Progenitor cell of endocrine pancreas (in vitro differentiated cells): ENCODE measurements at regions not wholly inside any gene's neighbourhood (a gene's known extent, or its start where the extent isn't known, plus 50 kb on each side); places are given as distances from the start of the nearest gene placed in this dataset.

ENCODE experiments used
- DNase-seq: peaks from one replicate; pipeline ENCODE4 v3.0.0; 2021; ENCODE audit warnings: low spot score; ENCODE audit not compliant: unreplicated experiment
- H3K27ac Mint-ChIP-seq: 2 replicates; pipeline ENCODE4 v1.8.0; 2021; ENCODE audit warnings: mild to moderate bottlenecking, moderate library complexity, mixed read lengths
- H3K27me3 Mint-ChIP-seq: 2 replicates; pipeline ENCODE4 v1.8.0; 2021; ENCODE audit warnings: mixed read lengths
- H3K36me3 Mint-ChIP-seq: 2 replicates; pipeline ENCODE4 v1.8.0; 2022; ENCODE audit warnings: mixed read lengths; ENCODE audit not compliant: insufficient read depth
- H3K4me1 Mint-ChIP-seq: 2 replicates; pipeline ENCODE4 v1.8.0; 2021; ENCODE audit warnings: low read depth, mixed read lengths
- H3K4me3 Mint-ChIP-seq: 2 replicates; pipeline ENCODE4 v1.8.0; 2021; ENCODE audit warnings: low read depth, mild to moderate bottlenecking, moderate library complexity, mixed read lengths
- H3K9me3 Mint-ChIP-seq: 2 replicates; pipeline ENCODE4 v1.8.0; 2021; ENCODE audit warnings: low read depth, mixed read lengths
- TF ChIP-seq, protein P1 (sequence below): fragments of 200-600 bp; sonication (generic); IDR thresholded peaks from one replicate; pipeline ENCODE4 v1.5.0; 2021; ENCODE audit warnings: antibody characterized with exemption, mild to moderate bottlenecking; ENCODE audit not compliant: unreplicated experiment

GRCh38 chr2:60353863-60354262 is 199.6 kb downstream of the BCL11A start:
- Mint-ChIP-seq H3K27ac (no peak overlapping the region), H3K36me3 (no peaks in the 10 kb centered on the region), H3K27me3 (peaks cover 10% of the 10 kb centered on the region), H3K4me3 (no peak overlapping the region), H3K9me3 (no peaks in the 10 kb centered on the region), H3K4me1 (peaks cover 20% of the 10 kb centered on the region)
- TF ChIP-seq, protein P1, sequence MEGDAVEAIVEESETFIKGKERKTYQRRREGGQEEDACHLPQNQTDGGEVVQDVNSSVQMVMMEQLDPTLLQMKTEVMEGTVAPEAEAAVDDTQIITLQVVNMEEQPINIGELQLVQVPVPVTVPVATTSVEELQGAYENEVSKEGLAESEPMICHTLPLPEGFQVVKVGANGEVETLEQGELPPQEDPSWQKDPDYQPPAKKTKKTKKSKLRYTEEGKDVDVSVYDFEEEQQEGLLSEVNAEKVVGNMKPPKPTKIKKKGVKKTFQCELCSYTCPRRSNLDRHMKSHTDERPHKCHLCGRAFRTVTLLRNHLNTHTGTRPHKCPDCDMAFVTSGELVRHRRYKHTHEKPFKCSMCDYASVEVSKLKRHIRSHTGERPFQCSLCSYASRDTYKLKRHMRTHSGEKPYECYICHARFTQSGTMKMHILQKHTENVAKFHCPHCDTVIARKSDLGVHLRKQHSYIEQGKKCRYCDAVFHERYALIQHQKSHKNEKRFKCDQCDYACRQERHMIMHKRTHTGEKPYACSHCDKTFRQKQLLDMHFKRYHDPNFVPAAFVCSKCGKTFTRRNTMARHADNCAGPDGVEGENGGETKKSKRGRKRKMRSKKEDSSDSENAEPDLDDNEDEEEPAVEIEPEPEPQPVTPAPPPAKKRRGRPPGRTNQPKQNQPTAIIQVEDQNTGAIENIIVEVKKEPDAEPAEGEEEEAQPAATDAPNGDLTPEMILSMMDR = no peak
- no peak for DNase-seq

DNA sequence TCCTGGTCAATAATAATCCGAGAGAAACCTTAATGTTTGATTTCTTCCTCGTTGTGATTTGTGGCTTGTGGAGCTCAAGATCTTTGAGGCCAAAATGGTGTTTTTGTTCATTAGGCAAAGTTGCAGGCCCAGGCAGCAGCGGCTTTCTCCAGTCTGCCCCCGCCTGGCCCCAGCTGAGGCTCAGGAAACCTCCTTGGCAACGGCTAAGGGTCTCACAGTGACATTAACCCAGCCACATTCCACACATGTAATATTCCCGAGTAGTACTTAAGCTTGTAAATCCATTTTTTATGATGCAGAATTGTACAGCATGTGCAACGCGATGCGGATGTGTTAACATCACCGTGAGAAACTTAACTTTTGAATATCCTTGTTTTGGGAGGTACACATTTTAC is 200.1 kb downstream of the BCL11A start:
- Mint-ChIP-seq H3K36me3 (no peaks in the 10 kb centered on the region), H3K27ac (peak overlapping the region; percentile 92), H3K9me3 (no peaks in the 10 kb centered on the region), H3K27me3 (peaks cover 10% of the 10 kb centered on the region), H3K4me1 (peaks cover 20% of the 10 kb centered on the region), H3K4me3 (no peak overlapping the region)
- no peak for DNase-seq
- TF ChIP-seq, protein P1 = peak; percentile 6

DNA sequence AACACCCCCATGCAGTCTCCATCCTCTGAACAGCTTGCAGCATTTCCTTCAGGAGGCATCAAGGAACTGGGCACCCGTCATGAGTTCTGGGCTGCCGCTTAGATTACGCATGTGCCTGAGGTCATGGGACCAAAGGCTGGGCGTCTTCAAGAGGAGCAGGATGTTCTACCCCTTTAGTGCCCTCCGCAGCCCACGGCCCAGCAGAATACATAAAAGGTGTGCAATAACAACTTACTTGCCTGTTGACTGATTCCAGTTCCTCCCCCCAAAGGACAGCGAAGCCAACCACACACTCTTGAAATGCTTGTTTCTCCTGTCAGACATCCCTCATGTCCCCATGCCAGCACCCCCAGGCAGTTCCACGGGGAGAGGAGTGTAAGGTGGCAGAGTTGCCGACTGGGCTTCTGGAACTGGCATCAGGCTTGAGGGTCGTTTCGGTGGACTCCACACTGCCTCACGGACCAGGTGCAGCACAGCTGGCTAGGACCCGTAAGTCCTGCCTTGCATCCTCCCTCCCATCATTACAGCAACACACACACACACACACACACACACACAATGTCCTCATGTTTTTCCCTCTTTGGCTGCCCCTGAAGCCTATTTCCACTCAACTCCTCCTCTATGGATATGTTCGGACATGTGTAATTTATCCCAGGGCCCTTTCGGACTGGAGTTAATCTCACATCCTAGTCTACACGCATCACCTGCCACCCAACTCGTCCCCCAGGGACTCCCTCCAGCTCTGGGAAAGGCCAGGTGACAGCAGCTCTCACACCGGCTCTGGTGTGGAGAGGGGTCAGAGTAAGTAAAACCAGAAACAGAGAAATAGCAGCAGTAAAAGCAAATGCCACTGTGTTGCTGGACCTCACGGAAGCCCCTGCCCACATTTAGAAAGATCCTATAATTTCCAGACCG is 200.7 kb downstream of the BCL11A start:
- no peak for DNase-seq
- Mint-ChIP-seq H3K9me3 (no peaks in the 10 kb centered on the region), H3K4me3 (no peak overlapping the region), H3K36me3 (no peaks in the 10 kb centered on the region), H3K4me1 (peaks cover 20% of the 10 kb centered on the region), H3K27ac (peak overlapping the region; percentile 92), H3K27me3 (peaks cover 10% of the 10 kb centered on the region)
- TF ChIP-seq, protein P1 = no peak

DNA sequence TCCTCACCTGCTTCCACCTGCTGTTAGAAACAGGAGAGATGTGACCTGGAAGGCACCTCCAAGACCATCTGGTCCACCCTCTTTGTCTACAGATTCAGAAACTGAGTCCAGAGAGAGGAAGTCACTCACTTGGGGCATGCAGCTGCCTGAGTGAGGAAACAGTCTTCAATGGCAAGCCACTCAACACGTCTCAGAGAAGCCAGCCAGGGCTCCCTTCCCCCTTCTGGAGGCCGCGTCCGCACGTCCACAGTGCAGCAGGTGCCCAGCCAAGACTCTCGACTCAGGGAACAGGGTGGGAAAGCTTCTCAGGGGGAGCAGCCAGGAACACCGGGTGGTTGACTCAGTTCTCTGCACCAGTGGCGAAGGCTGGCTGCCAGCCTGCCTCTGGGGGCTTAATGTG is 201.7 kb downstream of the BCL11A start:
- H3K27me3 Mint-ChIP-seq = peaks cover 10% of the 10 kb centered on the region
- DNase-seq = no peak
- no peak overlapping the region for H3K27ac Mint-ChIP-seq
- H3K4me3 Mint-ChIP-seq = no peak overlapping the region
- peaks cover 17% of the 10 kb centered on the region for H3K4me1 Mint-ChIP-seq
- peaks cover 4% of the 10 kb centered on the region for H3K9me3 Mint-ChIP-seq
- TF ChIP-seq, protein P1 = no peak
- no peaks in the 10 kb centered on the region for H3K36me3 Mint-ChIP-seq

GRCh38 chr2:60351321-60351720 is 202.1 kb downstream of the BCL11A start:
- DNase-seq = no peak
- peaks cover 4% of the 10 kb centered on the region for H3K9me3 Mint-ChIP-seq
- peaks cover 17% of the 10 kb centered on the region for H3K4me1 Mint-ChIP-seq
- H3K27ac Mint-ChIP-seq = no peak overlapping the region
- TF ChIP-seq, protein P1 = no peak
- no peak overlapping the region for H3K4me3 Mint-ChIP-seq
- peaks cover 10% of the 10 kb centered on the region for H3K27me3 Mint-ChIP-seq
- no peaks in the 10 kb centered on the region for H3K36me3 Mint-ChIP-seq
